ENCODE measurements at regions not wholly inside any gene's neighbourhood (a gene's known extent, or its start where the extent isn't known, plus 50 kb on each side); places are given as distances from the start of the nearest gene placed in this dataset.

DNA sequence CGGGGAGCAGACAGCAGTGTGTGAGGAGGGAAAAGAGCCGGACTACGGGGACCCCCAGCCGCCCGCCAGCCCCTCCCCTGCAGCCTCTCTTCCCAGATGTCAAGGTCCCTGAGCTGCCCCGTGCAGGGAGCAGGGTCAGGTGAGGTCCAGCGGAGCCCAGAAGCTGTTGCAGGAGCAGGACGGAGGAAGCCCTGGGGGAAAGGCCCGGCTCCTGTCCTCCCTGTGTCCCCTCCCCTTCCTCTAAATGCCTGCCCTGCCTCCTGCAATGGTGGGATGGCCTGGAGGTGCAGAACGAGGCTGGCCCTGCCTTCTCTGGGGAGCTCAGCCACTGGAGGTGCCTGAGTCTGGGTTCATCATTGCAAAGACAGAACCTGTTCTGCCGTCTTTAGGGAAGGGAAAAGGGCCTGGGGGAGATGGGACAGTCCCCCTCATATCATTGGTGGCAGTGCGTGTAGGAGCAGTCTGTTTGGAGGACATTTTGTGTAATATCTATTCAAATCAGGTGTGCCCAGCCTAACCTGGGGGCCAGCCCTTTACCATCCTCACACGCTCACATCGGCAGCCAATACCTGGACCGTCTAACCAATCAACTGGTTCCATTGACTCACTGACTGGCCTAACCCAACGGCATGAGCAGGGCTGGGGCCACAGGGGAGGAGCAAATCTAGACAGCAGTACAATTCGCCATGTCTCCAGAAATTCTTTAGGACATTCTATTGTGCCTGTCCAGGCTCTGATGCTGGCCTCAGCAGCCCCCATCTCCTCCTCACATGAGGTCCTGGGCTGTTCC, 364.1 kb upstream of the SFSWAP start:
- DNase-seq: no peak

DNA sequence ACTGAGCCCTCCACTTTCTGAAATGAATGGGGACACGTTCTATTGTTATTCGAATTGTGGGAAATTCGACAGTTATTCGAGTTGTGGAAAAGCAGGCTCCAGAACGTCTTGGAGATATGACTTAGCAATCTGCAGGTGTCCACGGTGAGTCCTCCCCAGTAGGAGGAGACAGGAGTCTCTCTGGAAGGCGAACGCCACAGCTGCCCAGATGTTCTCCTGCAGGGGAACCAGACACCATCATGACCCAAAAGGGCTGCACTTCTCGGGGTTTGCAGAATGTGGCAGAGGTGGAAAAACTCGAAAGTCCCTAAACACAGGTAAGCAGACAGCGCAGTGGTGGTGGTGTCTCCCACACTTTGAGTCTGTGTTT, 363.6 kb upstream of the SFSWAP start:
- no peak for DNase-seq

DNA sequence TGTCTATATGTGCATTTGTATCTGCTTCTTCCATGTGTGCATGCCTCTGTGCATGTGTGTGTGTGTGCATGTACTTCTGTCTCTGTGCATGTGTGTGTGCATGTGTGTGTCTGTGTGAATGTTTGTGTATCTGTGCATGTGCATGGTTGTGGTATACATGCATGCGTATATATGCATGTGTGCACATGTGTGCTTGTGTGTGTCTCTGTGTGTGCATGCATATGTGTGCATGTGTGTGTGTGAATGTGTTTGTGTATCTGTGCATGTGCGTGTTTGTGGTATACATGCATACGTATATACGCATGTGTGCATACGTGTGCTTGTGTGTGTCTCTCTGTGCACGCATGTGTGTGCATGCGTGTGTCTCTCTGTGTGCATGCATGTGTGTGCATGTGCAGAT, 363.2 kb upstream of the SFSWAP start:
- no peak for DNase-seq

DNA sequence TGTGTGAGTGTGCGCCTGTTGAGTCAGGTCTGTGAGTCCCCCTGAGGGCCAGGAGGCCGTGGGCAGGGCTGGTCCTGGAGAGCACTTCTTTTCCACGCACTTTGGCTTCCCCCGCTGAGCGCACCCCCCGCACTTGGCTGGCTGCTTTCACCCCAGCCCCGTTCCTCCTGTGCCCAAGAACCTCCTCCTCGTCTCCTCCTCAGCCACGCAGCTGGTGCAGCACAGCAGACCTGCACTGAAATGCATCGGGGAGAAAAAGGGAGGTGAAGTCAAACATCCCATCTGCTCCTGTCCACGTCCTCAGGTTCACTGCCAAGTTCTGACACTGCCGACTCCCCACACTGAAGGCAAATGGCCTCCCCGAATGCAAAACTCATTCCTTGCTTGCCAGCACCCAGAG, 362.7 kb upstream of the SFSWAP start:
- no peak for DNase-seq

DNA sequence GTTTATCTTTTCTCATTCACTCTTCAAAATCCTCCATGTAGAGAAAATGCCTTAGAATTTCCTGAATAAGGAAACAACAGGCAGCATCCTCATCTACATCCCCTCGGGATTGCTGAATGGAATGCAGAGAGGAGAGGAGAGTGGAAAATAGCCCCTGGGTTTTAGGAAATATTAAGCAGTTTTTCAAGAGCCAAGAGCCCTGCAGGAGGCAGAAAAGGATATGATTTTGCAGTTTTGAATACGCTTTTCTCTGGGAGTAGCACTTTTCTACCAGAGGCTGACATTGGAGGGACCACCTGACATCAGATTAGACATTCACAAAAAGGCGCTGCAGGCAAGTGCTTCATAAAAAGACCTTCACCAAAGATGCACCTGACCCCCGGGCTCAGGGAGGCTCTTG, 362.2 kb upstream of the SFSWAP start:
- DNase-seq: no peak

DNA sequence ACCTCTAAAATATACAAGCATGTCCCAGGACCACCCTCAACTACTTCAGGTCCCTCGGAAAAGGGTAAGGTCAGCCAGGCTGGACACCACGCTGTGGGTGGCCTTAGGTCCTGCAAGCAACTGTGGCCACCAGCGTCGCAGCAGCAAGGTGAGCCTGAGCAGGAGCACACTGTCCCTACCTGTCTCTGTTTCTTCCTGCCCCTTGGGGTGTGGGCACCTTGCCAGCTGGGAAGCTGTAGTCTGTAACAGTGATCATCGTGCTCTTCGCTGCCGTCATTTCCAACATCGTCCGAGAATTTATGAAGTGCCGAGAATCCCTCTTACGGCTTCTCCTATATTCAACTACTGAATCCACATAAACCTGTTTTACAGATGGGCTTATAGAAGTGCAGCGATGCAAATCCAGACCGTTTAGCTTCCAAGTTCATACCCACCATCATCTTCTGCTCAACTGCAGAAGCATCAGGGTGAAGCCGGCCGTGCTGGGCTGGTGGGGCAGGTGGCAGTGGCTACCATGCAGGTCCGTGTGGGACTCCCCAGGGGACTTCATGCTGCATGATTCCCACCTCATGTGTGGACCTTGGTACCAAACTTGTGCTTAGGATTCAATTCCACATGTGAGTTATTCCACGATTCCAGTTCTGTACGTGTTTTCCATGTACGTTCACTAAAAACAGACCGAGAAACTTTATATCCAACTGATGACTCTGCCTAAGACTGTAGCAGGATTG, 361.3 kb upstream of the SFSWAP start:
- no peak for DNase-seq

DNA sequence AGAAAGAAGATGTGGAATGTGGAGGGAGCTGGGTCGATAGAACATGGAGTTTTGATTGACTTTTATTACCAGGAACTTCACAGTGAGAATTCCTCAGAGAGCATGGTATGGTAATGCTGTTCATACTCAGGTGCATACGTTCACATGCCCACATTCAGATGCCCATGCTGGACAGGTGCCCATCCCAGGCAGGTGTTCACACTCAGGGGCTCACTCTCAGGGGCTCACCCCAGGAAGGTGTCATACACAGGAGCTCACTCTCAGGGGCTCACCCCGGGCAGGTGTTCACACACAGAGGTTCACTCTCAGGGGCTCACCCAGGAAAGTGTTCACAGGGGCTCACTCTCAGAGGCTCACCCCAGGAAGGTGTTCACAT, 360.0 kb upstream of the SFSWAP start:
- DNase-seq: no peak

DNA sequence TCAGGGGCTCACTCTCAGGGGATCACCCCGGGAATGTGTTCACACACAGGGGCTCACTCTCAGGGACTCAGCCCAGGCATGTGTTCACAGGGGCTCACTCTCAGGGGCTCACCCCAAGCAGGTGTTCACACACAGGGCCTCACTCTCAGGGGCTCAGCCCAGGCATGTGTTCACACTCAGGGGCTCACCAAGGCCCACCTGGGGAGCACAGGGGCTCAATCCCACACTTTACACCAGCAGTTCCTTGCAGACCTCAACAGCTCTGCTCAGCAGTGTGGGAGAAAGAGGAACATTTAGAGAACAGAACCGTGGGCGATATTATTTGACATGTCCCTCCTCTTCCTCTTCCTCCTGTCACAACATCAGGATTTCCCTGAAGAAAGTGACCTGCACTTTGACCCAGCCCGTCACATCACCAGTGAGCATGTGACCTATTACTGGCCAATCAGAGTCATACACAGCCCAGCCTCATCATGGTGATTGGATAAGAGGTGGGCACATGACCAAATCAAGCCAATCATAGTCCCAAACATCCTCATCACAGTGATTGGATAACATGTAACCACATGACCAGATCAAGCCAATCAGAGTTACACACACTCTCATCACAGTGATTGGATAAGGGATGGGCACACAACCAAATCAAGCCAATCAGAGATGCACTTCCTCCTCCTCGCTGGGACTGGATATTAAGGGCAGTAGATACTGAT, 359.4 kb upstream of the SFSWAP start:
- DNase-seq: no peak

DNA sequence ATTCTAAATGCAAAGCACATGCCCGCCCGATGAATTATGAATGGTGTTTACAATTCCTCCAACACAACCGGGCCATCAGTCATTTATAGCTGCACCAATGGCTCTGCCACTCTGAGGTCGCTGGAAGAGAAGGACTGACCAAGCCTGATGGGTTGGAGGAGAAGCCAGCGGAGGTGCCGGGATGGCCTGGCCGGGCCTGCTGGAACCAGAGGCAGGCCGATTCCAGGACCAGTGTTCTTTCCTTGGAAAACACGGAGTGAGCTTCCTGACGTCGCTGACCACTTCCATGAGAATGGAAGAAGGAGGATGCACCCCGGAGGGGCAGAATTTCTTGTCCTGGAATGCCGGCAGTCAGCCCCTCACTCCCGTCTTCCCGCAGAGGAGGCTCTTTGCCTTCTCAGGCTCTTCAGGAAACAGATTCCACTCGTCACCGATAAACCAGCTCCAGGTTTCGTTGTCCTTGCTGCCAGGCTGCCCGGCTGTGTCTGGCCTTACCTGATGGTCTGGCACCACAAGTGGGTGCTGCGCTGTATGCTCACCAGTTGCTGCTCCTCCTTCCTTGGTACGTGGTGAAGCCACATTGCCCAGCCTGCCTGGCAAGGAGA, 358.5 kb upstream of the SFSWAP start:
- DNase-seq: no peak

DNA sequence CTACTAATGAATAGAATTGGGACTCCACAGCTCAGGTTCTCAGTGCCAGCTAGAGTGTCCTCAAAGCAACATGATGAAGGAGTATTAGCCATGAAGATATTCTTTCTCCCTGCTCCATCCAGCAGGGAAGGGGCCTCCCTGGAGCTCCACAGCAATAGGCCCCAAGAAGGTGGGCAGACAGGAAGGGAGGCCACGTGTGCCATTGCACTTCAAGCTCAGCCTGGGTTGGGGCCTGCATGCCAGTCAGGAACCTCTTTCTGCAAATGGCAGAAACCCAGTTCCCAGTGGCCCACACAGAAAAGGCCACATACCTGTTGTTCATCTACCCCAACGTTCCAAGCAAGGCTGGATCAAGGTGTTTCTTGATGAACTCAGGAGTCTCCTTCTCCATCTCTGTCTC, 357.5 kb upstream of the SFSWAP start:
- no peak for DNase-seq

DNA sequence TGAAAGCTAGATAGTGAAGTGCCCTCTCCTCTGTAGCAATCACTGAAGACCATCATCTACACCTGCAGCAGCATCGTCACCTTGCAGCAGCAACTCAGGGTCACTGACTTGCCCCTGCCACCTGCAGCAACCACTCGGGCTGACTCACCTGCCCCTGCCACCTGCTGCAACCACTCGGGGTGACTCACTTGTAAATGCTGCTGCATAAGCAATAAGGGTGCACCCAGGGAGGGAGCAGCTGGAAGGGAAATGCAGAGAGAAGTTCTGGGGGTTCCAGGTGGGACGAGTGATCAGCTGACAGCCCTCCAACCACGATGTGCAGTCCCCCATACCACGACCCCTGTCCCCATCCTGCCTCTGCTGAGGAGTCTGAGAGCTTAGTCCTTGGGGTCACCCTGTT, 357.1 kb upstream of the SFSWAP start:
- no peak for DNase-seq

DNA sequence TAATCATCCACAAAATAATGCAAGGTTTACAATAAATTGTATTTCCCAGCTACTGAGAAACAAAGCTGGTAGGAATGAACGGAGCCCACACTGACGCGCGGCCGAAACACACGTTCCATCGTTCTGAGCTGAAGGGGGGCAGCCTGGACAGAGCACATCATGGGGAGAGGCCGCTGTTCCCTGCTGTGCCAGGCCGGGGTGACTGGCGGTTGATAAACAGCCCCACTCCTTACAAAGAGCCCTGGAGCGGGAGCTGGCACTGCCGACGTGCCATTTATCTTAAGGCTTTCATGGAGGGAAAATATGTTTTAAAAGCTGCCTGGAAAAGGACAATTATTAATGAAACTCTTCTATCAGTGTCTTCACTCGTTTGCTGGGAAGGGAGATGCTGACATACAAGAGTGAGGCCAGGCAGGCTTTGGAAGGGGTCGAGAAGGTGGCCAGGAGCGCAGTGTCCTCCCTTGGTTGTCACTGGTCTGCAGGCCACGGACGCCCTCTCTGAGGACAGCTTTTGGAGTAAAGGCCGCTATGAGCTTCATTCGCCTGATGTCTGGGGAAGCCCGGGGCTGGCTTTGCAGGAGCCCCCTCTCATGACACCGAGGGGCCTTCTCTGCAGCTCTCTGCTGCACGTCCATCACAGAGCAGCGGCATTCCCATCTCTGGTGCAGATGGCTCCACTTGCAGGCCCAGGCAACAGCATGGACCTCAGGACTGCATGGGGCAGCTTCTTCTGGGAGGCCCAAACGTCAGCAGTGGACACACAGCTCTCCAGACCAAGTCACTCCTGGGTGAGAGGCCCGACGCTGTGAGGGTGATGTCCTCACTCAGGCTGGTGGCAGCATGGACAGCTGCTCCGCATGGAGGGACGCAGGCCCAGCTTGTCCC, 355.3 kb upstream of the SFSWAP start:
- no peak for DNase-seq

DNA sequence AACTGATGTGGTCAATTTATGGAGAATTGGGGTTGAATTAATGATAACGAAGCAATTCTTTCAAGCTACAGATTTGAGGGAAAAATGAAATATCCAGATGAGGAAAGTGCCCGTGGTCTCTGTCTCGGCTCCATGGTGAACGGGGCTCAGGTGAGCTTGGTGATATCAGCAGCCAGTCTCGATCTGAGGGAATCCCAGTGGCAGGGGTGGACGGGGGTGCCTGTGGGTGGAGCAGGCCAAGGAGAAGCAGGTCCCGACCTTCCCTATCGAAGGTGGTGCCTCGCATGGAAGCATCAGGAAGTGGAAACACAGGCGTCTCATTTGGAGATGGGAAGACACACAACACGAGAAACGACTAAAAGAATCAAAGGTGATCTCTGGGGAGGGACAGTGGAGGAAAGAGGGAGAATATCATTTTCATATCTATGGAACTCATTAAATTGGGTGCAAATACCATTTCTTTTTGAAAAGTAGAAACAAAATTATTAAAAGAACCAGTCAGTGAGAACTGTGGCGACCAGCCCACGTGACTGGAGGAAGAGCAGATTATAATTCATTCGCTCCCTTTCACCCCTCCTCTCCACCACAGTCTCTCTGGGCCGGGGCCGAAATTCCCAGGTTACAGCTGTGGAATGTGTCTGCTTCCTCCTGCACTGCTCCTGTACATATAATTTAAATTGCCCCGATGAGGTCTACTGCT, 354.3 kb upstream of the SFSWAP start:
- no peak for DNase-seq

DNA sequence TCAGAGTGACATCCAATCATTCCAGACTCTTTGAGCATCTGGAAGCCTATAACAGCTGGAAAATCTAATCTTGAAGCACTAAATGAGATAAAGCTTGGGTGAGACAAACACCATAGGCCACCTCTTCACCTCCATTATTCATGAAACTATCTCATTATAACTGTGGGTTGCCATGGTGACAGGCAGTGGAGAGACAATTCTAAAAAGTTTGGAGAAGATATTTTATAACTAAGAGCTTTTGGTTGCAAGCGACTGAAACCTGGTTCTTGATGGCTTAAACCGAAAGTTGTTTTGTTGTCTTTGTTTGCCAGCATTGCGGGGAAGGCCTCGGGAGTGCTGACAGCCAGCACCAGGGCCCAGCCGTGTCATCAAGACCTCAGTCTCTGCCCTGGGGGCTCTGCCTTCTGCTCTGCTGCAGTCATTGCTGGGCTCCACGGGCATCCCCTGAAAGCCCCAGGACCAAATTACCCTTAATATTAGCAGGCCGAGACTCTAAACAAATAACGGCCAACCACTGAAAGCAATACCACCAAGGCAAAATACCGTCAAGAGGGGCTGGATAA, 353.6 kb upstream of the SFSWAP start:
- DNase-seq: no peak

DNA sequence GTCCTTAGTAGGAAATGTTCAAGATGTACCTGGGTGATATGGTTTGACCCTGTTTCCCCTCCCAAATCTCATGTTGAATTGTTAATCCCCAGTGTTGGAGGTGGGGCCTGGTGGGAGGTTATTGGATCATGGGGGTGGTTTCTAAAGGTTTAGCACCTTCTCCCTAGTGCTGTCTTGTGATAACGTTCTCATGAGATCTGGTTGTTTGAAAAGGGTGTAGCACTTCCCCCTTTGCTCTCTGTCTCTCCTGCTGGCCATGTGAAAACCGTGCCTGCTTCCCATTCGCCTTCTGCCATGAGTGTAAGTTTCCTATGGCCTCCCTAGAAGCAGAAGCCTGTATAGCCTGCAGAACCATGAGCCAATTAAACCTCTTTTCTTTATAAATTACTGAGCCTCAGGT, 353.0 kb upstream of the SFSWAP start:
- DNase-seq: no peak

DNA sequence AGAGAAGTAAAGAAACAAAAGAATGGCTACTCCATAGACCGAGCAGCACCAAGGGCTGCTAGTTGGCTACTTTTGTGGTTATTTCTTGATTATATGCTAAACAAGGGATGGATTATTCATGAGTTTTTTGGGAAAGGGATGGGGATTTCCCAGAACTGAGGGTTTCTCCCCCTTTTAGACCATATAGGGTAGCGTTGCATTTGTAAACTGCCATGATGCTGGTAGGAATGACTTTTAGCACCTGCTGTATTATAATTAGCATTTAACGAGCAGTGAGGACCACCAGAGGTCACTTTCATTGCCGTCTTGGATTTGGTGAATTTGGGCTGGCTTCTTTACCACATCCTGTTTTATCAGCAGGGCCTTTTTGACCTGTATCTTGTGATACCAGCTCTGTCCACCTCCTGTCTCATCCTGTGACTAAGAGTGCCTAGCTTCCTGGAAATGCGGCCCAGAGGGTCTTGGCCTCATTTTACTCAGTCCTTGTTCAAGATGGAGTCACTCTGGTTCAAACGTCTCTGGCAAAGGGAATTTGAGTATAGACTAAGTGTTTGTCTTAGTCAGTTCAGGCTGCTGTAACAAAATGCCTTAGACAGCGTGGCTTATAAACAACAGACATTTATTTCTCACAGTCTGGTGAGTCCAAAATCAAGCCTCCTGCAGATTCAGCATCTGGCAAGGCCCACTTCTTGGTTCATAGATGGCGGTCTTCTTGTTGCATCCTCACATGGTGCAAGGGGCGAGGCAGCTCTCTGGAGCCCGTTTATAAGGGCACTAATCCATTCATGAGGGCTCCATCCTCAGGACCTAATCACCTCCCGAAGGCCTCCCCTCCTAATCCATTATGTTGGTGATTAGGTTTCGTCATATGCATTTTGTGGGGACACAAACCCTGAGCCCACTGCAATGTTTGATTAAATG, 348.3 kb upstream of the SFSWAP start:
- no peak for DNase-seq

DNA sequence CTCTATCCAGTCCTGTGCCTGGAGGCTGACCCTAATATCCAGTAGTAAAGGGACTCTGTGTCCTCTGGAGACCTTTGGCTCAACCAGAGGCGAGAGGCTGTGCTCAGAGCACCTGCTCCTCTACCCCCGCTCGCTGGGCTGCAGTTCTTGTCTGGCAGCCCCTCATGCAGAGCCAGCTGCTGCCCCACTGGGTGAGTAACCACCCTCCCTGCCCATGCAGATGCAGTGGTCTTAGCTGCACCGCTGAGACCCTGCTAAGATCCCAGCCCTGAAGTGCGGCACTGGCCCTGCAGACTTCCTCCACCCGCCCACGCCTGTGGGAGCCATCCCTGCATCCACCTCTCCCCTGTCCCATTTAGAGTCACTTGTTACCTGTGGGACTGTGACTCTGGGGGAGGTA, 347.5 kb upstream of the SFSWAP start:
- no peak for DNase-seq

DNA sequence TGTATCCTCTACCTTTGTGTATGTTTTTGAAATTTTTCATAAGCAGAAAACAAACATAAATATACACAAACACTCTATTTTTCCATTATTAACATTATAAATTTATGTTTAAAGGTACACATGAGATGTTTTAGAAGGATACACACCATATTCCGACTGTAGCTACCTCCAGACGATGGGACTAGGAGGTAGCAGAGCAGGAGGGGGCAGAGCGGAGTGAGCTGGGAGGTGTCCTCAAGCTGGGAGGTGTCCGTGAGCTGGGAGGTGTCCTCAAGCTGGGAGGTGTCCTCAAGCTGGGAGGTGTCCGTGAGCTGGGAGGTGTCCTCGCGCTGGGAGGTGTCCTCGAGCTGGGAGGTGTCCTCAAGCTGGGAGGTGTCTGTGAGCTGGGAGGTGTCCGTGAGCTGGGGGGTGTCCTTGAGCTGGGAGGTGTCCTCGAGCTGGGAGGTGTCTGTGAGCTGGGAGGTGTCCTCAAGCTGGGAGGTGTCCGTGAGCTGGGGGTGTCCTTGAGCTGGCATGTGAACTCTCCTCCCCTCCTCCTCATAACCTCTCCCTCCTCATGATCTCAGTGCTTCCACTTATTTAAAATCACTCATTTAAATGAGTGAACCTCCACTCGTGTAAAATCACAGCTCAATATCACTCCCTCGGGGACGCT, 346.9 kb upstream of the SFSWAP start:
- DNase-seq: no peak

DNA sequence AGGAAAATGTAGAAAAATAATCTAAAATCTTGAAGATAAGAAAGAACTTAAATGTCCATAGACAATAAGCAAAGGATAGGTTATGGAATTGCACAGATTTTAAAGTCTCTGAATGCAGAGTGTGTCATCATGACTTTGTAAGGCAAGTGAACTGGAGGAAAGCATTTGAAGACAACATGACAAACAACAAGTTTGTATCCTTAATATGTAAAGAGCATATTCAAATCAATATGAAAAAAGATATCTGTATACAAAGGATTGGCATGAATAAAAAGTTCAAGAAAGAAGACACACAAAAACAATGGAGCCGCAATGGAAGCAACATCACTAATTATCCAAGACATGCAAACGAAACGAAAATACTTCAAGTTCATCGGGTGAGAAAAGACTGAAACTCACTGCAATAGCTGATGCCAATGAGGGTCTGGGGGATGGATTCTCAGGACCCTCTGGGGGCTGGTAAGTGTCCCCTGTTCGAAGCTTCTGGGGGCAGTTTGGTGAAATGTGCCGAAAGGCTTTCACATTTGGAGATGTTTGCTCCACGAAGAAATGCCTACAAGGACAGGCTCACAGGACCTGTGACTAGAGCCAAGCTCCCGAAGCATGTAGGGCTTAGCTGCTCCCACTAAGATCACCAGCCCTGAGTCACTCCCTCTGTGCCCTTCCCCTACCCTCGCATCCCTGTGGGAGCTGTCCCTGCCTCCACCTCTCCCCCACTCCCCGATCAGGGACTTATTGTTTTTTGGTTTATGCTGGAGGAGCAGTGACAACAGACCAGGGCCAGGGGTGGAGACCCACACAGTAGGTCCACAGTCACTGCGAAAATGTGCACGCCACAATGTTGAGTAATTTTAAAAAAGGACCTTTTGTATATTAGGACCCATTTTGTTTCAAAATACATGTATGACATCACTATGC, 345.7 kb upstream of the SFSWAP start:
- no peak for DNase-seq
